Keratinocyte (primary cell): ENCODE measurements at regions not wholly inside any gene's neighbourhood (a gene's known extent, or its start where the extent isn't known, plus 50 kb on each side); places are given as distances from the start of the nearest gene placed in this dataset.

Experiments
- DNase-seq: peaks from one replicate; pipeline ENCODE4 v3.0.0-alpha.2; 2011; ENCODE audit warnings: low read depth, missing footprints, low spot score
- FAIRE-seq: peaks from 2 replicates; lab custom pipeline; 2011; peaks lifted over from hg19 to GRCh38; lab: Jason Lieb, UNC
- H2AFZ ChIP-seq: 2 replicates; pipeline ENCODE4 v1.6.0; 2012; ENCODE audit warnings: low read length, control low read depth, inconsistent platforms; ENCODE audit not compliant: control insufficient read depth
- H3K27ac ChIP-seq: 2 replicates; pipeline ENCODE4 v1.5.1; 2011; ENCODE audit warnings: low read length; ENCODE audit not compliant: control insufficient read depth, insufficient read depth
- H3K27me3 ChIP-seq: 3 replicates; pipeline ENCODE4 v1.6.0; 2011; ENCODE audit warnings: low read length; ENCODE audit not compliant: control insufficient read depth, insufficient read depth; ENCODE audit errors: extremely low read depth
- H3K36me3 ChIP-seq, 2 experiments: 2 replicates in 1 of 2; 3 replicates in 1 of 2; pipeline ENCODE4 v1.5.1; 2011; ENCODE audit warnings: low read length in 2 of 2, mild to moderate bottlenecking in 1 of 2; ENCODE audit not compliant: control insufficient read depth in 2 of 2, insufficient read depth in 2 of 2; ENCODE audit errors: extremely low read depth in 1 of 2
- H3K4me1 ChIP-seq: 3 replicates; pipeline ENCODE4 v1.5.1; 2011; ENCODE audit warnings: low read length; ENCODE audit not compliant: control insufficient read depth, insufficient read depth; ENCODE audit errors: extremely low read depth
- H3K4me2 ChIP-seq: 3 replicates; pipeline ENCODE4 v1.6.0; 2011; ENCODE audit warnings: low read depth, low read length; ENCODE audit not compliant: control insufficient read depth, insufficient read depth; ENCODE audit errors: extremely low read depth
- H3K4me3 ChIP-seq, 3 experiments: fragments of 200-600 bp in 1 of 3; sonication (generic) in 1 of 3; 2 replicates in 2 of 3; 3 replicates in 1 of 3; pipeline ENCODE4 v1.5.1; 2011 to 2016; ENCODE audit warnings: low read length in 3 of 3, mild to moderate bottlenecking in 3 of 3, control low read depth in 2 of 3, inconsistent platforms in 1 of 3, low read depth in 1 of 3, mixed read lengths in 1 of 3, mixed run types in 1 of 3, moderate library complexity in 1 of 3; ENCODE audit not compliant: control insufficient read depth in 2 of 3, insufficient read depth in 2 of 3; ENCODE audit errors: extremely low read depth in 1 of 3
- H3K79me2 ChIP-seq: 2 replicates; pipeline ENCODE4 v1.6.0; 2012; ENCODE audit warnings: low read length; ENCODE audit not compliant: control insufficient read depth, insufficient read depth
- H3K9ac ChIP-seq: 3 replicates; pipeline ENCODE4 v1.6.0; 2011; ENCODE audit warnings: low read length; ENCODE audit not compliant: control insufficient read depth, insufficient read depth; ENCODE audit errors: extremely low read depth
- H3K9me1 ChIP-seq: 3 replicates; pipeline ENCODE4 v1.6.0; 2011; ENCODE audit warnings: low read length; ENCODE audit not compliant: control insufficient read depth, insufficient read depth; ENCODE audit errors: extremely low read depth
- H3K9me3 ChIP-seq: 2 replicates; pipeline ENCODE4 v1.5.1; 2012; ENCODE audit warnings: low read depth, low read length; ENCODE audit not compliant: control insufficient read depth
- H4K20me1 ChIP-seq: 3 replicates; pipeline ENCODE4 v1.6.0; 2011; ENCODE audit warnings: low read length; ENCODE audit not compliant: control insufficient read depth, insufficient read depth; ENCODE audit errors: extremely low read depth
- CTCF ChIP-seq, 3 experiments: IDR thresholded peaks in 1 of 3; conservative IDR thresholded peaks in 1 of 3; optimal IDR thresholded peaks in 1 of 3; 2 replicates in 2 of 3; 3 replicates in 1 of 3; pipeline versions ENCODE3 to v1.5.1; 2011; ENCODE audit warnings: low read length in 3 of 3, mild to moderate bottlenecking in 3 of 3, moderate library complexity in 2 of 3, control low read depth in 1 of 3, inconsistent platforms in 1 of 3; ENCODE audit not compliant: insufficient read depth in 2 of 3; ENCODE audit errors: extremely low read depth in 1 of 3
- EZH2 ChIP-seq: IDR thresholded peaks from one replicate; pipeline ENCODE4 v1.6.1; 2012; ENCODE audit warnings: inconsistent platforms, mild to moderate bottlenecking, low read length, moderate library complexity
- dilution Hi-C: fragments of 300-500 bp; cut with MboI; formaldehyde crosslinking; loops from one replicate; pipeline ENCODE4 v1.7.0; 2020; ENCODE audit warnings: low sequenced_read_pairs; ENCODE audit not compliant: extremely low pct_ligation_motif_present

- Histone ChIP-seq H4K20me1 (no peaks in the 10 kb centered on the region), H3K4me3 (no peak overlapping the region), H3K27ac (no peak overlapping the region), H3K9me1 (no peaks in the 10 kb centered on the region), H3K36me3 (no peaks in the 10 kb centered on the region), H2AFZ (no peak overlapping the region), H3K4me1 (no peaks in the 10 kb centered on the region), H3K27me3 (no peaks in the 10 kb centered on the region), H3K79me2 (no peaks in the 10 kb centered on the region), H3K4me2 (no peak overlapping the region), H3K9ac (no peak overlapping the region), H3K9me3 (no peaks in the 10 kb centered on the region)
- TF ChIP-seq EZH2 (no peak), CTCF (optimal IDR thresholded peaks at IDR 0.05 in 1 of 3, IDR thresholded peaks at IDR 0.05 in 1 of 3, conservative IDR thresholded peaks at IDR 0.05 in 1 of 3; ENCODE audit: extremely low read depth in 1 of 3, insufficient read depth in 2 of 3, low read length in 3 of 3) (no peak)
- dilution Hi-C loops: no loop called here
- FAIRE-seq (no peak), DNase-seq (no peak)
Measured at GRCh38 chr13:34001389-34001788, 183.4 kb downstream of the RFC3 start.

- no peak overlapping the region for H3K4me3 ChIP-seq
- FAIRE-seq: no peak
- H3K36me3 ChIP-seq: no peaks in the 10 kb centered on the region
- no peaks in the 10 kb centered on the region for H3K9me3 ChIP-seq
- no peak overlapping the region for H3K27ac ChIP-seq
- H3K4me1 ChIP-seq: no peaks in the 10 kb centered on the region
- no peak for DNase-seq
- no peaks in the 10 kb centered on the region for H4K20me1 ChIP-seq
- H3K9me1 ChIP-seq: no peaks in the 10 kb centered on the region
- H3K79me2 ChIP-seq: no peaks in the 10 kb centered on the region
- no peaks in the 10 kb centered on the region for H3K27me3 ChIP-seq
- no peak overlapping the region for H3K9ac ChIP-seq
- dilution Hi-C loops: no loop called here
- H3K4me2 ChIP-seq: no peak overlapping the region
- TF ChIP-seq EZH2 (no peak), CTCF (optimal IDR thresholded peaks at IDR 0.05 in 1 of 3, IDR thresholded peaks at IDR 0.05 in 1 of 3, conservative IDR thresholded peaks at IDR 0.05 in 1 of 3; ENCODE audit: extremely low read depth in 1 of 3, insufficient read depth in 2 of 3, low read length in 3 of 3) (no peak)
- H2AFZ ChIP-seq: no peak overlapping the region
Measured at GRCh38 chr13:34002141-34002540, 184.2 kb downstream of the RFC3 start.
